Smooth muscle cell (in vitro differentiated cells): ENCODE measurements at regions not wholly inside any gene's neighbourhood (a gene's known extent, or its start where the extent isn't known, plus 50 kb on each side); places are given as distances from the start of the nearest gene placed in this dataset.

Source experiments
- DNase-seq: peaks from one replicate; lab custom pipeline; 2025; ENCODE audit not compliant: unreplicated experiment; lab: John Stamatoyannopoulos, UW
- H2AFZ ChIP-seq: fragments of 200-600 bp; sonication (generic); 2 replicates; pipeline ENCODE4 v1.6.0; 2016; ENCODE audit warnings: antibody characterized with exemption, low read depth, mild to moderate bottlenecking
- H3F3A ChIP-seq: fragments of 200-600 bp; sonication (generic); 2 replicates; pipeline ENCODE4 v1.6.0; 2017; ENCODE audit warnings: antibody characterized with exemption, low read depth
- H3K27ac ChIP-seq: fragments of 200-600 bp; sonication (generic); 2 replicates; pipeline ENCODE4 v1.5.1; 2016; ENCODE audit warnings: low read depth, mild to moderate bottlenecking
- H3K27me3 ChIP-seq: fragments of 200-600 bp; sonication (generic); 2 replicates; pipeline ENCODE4 v1.6.1; 2016; ENCODE audit warnings: low read depth, mild to moderate bottlenecking
- H3K36me3 ChIP-seq: fragments of 200-600 bp; sonication (generic); 2 replicates; pipeline ENCODE4 v1.5.1; 2016; ENCODE audit warnings: low read depth
- H3K4me1 ChIP-seq: fragments of 200-600 bp; sonication (generic); 2 replicates; pipeline ENCODE4 v1.5.1; 2016; ENCODE audit warnings: low read depth
- H3K4me2 ChIP-seq: fragments of 200-600 bp; sonication (generic); 2 replicates; pipeline ENCODE4 v1.6.0; 2016; ENCODE audit warnings: mild to moderate bottlenecking
- H3K4me3 ChIP-seq: fragments of 200-600 bp; sonication (generic); 2 replicates; pipeline ENCODE4 v1.5.1; 2016; ENCODE audit warnings: mild to moderate bottlenecking
- H3K79me2 ChIP-seq: fragments of 200-600 bp; sonication (generic); 2 replicates; pipeline ENCODE4 v1.6.0; 2016; ENCODE audit warnings: low read depth, mild to moderate bottlenecking
- H3K9ac ChIP-seq: fragments of 200-600 bp; sonication (generic); 2 replicates; pipeline ENCODE4 v1.6.0; 2016; ENCODE audit warnings: low read depth
- H3K9me3 ChIP-seq: fragments of 200-600 bp; sonication (generic); replicated peaks from 2 replicates; pipeline ENCODE4 v1.5.1; 2016; ENCODE audit warnings: low read depth
- H4K20me1 ChIP-seq: fragments of 200-600 bp; sonication (generic); 2 replicates; pipeline ENCODE4 v1.6.0; 2016; ENCODE audit warnings: low read depth
- CTCF ChIP-seq: fragments of 200-600 bp; sonication (generic); IDR thresholded peaks from 2 replicates; pipeline ENCODE4 v1.5.1; 2017; ENCODE audit warnings: borderline replicate concordance, mild to moderate bottlenecking, antibody characterized with exemption; ENCODE audit not compliant: insufficient read depth, poor library complexity, severe bottlenecking
- WGBS: methylation state at CpG from one replicate; pipeline ENCODE4 v1.1.7; 2016; ENCODE audit warnings: low lambda C conversion rate; 5-methylcytosine and 5-hydroxymethylcytosine counted together

- WGBS = 93% methylated on average over 3 of the region's 3 CpGs
- Histone ChIP-seq H3K9ac (no peak overlapping the region), H3K9me3 (no peaks in the 10 kb centered on the region), H3K27me3 (no peaks in the 10 kb centered on the region), H3F3A (no peaks in the 10 kb centered on the region), H3K79me2 (no peaks in the 10 kb centered on the region), H2AFZ (no peak overlapping the region), H3K27ac (no peak overlapping the region), H4K20me1 (no peaks in the 10 kb centered on the region), H3K4me2 (no peak overlapping the region), H3K36me3 (no peaks in the 10 kb centered on the region), H3K4me3 (no peak overlapping the region), H3K4me1 (no peaks in the 10 kb centered on the region)
- DNase-seq = no peak
- TF ChIP-seq CTCF = no peak
Observed at GRCh38 chr16:65861131-65861731, 505.3 kb upstream of the CDH5 start.

GRCh38 chr16:65855171-65856145 lies 511.0 kb upstream of the CDH5 start:
- TF ChIP-seq CTCF = no peak
- WGBS = 93% methylated on average over 11 of the region's 11 CpGs
- H3K4me1 ChIP-seq = no peaks in the 10 kb centered on the region
- no peaks in the 10 kb centered on the region for H4K20me1 ChIP-seq
- H3K9me3 ChIP-seq = no peaks in the 10 kb centered on the region
- no peaks in the 10 kb centered on the region for H3K79me2 ChIP-seq
- H3K9ac ChIP-seq = no peak overlapping the region
- no peak overlapping the region for H3K27ac ChIP-seq
- H3K4me3 ChIP-seq = no peak overlapping the region
- H3K27me3 ChIP-seq = no peaks in the 10 kb centered on the region
- no peaks in the 10 kb centered on the region for H3K36me3 ChIP-seq
- no peaks in the 10 kb centered on the region for H3F3A ChIP-seq
- no peak for DNase-seq
- H2AFZ ChIP-seq = no peak overlapping the region
- H3K4me2 ChIP-seq = no peak overlapping the region

- H3F3A ChIP-seq = peaks cover 12% of the 10 kb centered on the region
- H3K4me2 ChIP-seq = no peak overlapping the region
- H2AFZ ChIP-seq = no peak overlapping the region
- no peaks in the 10 kb centered on the region for H3K36me3 ChIP-seq
- DNase-seq = no peak
- H3K4me1 ChIP-seq = no peaks in the 10 kb centered on the region
- no peak for TF ChIP-seq CTCF
- no peaks in the 10 kb centered on the region for H3K9me3 ChIP-seq
- peak overlapping the region; percentile 34 for H3K27ac ChIP-seq
- no peaks in the 10 kb centered on the region for H3K27me3 ChIP-seq
- no peak overlapping the region for H3K4me3 ChIP-seq
- no peaks in the 10 kb centered on the region for H4K20me1 ChIP-seq
- no peak overlapping the region for H3K9ac ChIP-seq
- WGBS = 79% methylated on average over 1 of the region's 1 CpG
- no peaks in the 10 kb centered on the region for H3K79me2 ChIP-seq
Observed at GRCh38 chr16:65846210-65846602, 520.3 kb upstream of the CDH5 start.
